ENCODE measurements at regions not wholly inside any gene's neighbourhood (a gene's known extent, or its start where the extent isn't known, plus 50 kb on each side); places are given as distances from the start of the nearest gene placed in this dataset.

DNA sequence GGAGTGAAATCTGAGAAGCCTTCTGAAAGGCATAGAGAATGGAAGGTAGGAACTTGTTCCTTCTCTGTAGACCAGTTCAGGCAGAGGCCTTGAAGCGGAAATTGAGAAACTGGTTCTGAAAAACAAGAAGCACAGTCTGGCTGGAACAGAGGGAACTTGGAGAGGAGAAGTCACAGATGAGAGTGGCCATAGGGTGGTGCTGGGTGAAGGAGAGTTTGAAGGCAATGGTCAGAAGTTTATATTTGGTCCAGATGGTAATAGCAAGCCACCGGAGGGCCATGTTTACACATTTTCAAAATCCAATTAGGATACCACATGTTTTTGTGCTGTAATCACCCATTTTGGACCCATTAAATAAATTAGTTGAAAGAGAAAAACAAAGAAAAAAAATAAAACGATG lies 692.5 kb downstream of the INHBA start:
- Mint-ChIP-seq H3K4me3 (ENCODE audit: unreplicated experiment) (no peak overlapping the region), H3K27me3 (ENCODE audit: unreplicated experiment) (peaks cover 2% of the 10 kb centered on the region), H3K4me1 (ENCODE audit: unreplicated experiment) (peaks cover 7% of the 10 kb centered on the region), H3K36me3 (ENCODE audit: low read depth, unreplicated experiment) (no peaks in the 10 kb centered on the region), H3K9me3 (ENCODE audit: unreplicated experiment) (no peaks in the 10 kb centered on the region), H3K27ac (ENCODE audit: unreplicated experiment) (no peak overlapping the region)
- no peak for DNase-seq (ENCODE audit: low spot score)
- TF ChIP-seq, protein P1, sequence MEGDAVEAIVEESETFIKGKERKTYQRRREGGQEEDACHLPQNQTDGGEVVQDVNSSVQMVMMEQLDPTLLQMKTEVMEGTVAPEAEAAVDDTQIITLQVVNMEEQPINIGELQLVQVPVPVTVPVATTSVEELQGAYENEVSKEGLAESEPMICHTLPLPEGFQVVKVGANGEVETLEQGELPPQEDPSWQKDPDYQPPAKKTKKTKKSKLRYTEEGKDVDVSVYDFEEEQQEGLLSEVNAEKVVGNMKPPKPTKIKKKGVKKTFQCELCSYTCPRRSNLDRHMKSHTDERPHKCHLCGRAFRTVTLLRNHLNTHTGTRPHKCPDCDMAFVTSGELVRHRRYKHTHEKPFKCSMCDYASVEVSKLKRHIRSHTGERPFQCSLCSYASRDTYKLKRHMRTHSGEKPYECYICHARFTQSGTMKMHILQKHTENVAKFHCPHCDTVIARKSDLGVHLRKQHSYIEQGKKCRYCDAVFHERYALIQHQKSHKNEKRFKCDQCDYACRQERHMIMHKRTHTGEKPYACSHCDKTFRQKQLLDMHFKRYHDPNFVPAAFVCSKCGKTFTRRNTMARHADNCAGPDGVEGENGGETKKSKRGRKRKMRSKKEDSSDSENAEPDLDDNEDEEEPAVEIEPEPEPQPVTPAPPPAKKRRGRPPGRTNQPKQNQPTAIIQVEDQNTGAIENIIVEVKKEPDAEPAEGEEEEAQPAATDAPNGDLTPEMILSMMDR (IDR thresholded peaks at IDR 0.05; ENCODE audit: unreplicated experiment) = no peak

DNA sequence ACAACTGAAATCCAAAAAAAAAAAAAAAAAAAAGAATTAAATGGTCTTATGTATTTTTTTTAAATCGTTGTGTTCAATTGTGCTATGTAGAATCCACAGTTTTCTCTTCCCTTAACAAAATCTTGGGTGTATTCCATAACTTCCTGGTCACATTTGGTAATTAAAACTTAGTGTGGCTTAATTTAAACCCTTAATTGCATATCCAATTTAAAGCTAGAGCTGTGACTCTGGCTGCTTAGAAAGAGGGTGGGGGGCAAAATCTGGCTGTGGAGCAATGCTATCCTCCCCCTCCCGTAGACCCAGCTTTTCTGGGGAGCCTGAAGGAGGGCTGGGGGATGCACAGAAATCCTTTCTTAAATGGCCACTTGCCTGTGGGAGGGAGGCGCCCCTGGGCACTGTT lies 695.1 kb downstream of the INHBA start:
- no peak for DNase-seq (ENCODE audit: low spot score)
- Mint-ChIP-seq H3K4me3 (ENCODE audit: unreplicated experiment) (no peak overlapping the region), H3K36me3 (ENCODE audit: low read depth, unreplicated experiment) (no peaks in the 10 kb centered on the region), H3K27ac (ENCODE audit: unreplicated experiment) (no peak overlapping the region), H3K27me3 (ENCODE audit: unreplicated experiment) (peaks cover 2% of the 10 kb centered on the region), H3K4me1 (ENCODE audit: unreplicated experiment) (peaks cover 7% of the 10 kb centered on the region), H3K9me3 (ENCODE audit: unreplicated experiment) (no peaks in the 10 kb centered on the region)
- TF ChIP-seq, protein P1 (IDR thresholded peaks at IDR 0.05; ENCODE audit: unreplicated experiment) = no peak

DNA sequence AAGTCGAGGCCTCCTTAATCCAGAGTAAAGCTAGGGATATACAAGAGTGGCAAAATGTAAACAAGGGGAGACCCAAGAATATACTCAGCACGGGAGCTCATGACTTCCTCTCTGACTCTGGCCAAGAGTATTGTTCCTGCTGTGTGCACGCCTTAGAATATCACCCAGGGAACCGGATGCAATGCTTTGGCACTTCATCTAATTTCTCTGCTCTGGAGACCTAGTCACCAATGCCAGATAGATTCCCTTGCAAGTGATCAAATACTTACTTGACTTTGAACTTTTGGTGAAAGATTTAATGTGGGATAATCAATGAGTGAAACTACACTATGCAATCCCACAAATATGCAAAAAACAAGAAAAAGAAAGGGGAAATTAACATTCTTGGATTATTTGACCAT lies 695.5 kb downstream of the INHBA start:
- TF ChIP-seq, protein P1 (IDR thresholded peaks at IDR 0.05; ENCODE audit: unreplicated experiment) = no peak
- Mint-ChIP-seq H3K27ac (ENCODE audit: unreplicated experiment) (no peak overlapping the region), H3K4me1 (ENCODE audit: unreplicated experiment) (peaks cover 7% of the 10 kb centered on the region), H3K27me3 (ENCODE audit: unreplicated experiment) (peaks cover 2% of the 10 kb centered on the region), H3K36me3 (ENCODE audit: low read depth, unreplicated experiment) (no peaks in the 10 kb centered on the region), H3K4me3 (ENCODE audit: unreplicated experiment) (no peak overlapping the region), H3K9me3 (ENCODE audit: unreplicated experiment) (no peaks in the 10 kb centered on the region)
- DNase-seq (ENCODE audit: low spot score) = no peak

DNA sequence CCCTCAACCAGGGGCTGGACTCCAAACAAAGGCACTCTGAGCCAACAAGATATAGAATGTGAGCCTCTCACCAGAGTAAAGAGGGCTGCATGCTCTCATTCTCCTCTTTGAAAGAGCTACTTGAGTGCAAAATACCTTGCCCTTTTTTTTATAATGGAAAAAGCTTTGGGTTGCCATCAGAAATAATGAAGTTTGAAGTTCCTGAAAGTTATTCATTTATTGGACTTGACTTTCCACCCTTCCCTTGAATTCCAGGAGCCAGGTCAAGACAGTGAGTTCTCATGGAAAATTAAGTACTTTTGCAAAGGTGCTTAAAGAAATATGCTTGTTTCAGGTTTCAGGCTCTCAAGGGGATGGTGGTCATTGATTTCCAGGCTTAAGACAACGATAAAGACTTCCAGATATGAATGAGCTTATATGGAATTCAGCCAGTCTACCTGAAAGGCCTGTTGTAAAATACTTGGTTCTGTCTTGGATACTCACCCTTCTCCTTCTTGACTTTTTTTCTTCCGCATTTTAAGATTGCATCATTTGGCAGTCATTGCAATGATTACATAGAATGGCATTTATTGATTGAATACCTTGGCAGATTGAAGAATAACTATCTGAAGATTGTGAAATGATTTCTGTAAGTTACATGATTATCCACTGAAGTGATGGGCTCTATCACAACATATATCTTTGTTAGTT lies 696.4 kb downstream of the INHBA start:
- H3K4me1 Mint-ChIP-seq (ENCODE audit: unreplicated experiment) = peaks cover 7% of the 10 kb centered on the region
- TF ChIP-seq, protein P1 (IDR thresholded peaks at IDR 0.05; ENCODE audit: unreplicated experiment) = no peak
- H3K27ac Mint-ChIP-seq (ENCODE audit: unreplicated experiment) = no peak overlapping the region
- no peak overlapping the region for H3K4me3 Mint-ChIP-seq (ENCODE audit: unreplicated experiment)
- H3K27me3 Mint-ChIP-seq (ENCODE audit: unreplicated experiment) = peaks cover 2% of the 10 kb centered on the region
- H3K36me3 Mint-ChIP-seq (ENCODE audit: low read depth, unreplicated experiment) = no peaks in the 10 kb centered on the region
- no peak for DNase-seq (ENCODE audit: low spot score)
- H3K9me3 Mint-ChIP-seq (ENCODE audit: unreplicated experiment) = no peaks in the 10 kb centered on the region

DNA sequence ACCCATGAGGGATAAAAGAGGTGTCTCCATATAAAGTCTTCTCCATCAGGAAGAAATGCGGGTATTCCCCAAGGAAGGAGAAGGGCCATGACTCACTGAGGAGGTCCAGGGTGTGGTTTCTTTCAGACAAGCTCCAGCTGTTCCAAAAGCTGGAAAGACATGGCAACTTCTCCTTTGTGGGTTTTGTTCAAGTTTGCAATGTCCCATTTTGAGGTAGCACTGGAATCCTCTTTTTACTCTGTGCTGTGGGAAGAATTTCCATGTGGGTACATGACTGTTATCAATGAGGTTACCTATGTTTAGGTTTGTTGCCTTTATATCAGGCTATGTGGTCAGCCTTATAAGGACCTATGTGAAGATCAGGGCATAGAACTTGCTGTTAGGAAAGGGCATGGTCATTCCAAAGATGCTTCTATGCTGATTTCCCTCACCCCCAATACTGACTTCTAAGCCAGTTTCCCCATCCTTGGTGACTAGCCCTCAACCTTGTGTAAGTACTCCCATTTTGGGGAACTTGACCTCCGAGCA lies 697.5 kb downstream of the INHBA start:
- no peaks in the 10 kb centered on the region for H3K9me3 Mint-ChIP-seq (ENCODE audit: unreplicated experiment)
- H3K27me3 Mint-ChIP-seq (ENCODE audit: unreplicated experiment) = peaks cover 2% of the 10 kb centered on the region
- H3K36me3 Mint-ChIP-seq (ENCODE audit: low read depth, unreplicated experiment) = no peaks in the 10 kb centered on the region
- DNase-seq (ENCODE audit: low spot score) = no peak
- no peak overlapping the region for H3K4me3 Mint-ChIP-seq (ENCODE audit: unreplicated experiment)
- peaks cover 2% of the 10 kb centered on the region for H3K4me1 Mint-ChIP-seq (ENCODE audit: unreplicated experiment)
- TF ChIP-seq, protein P1 (IDR thresholded peaks at IDR 0.05; ENCODE audit: unreplicated experiment) = no peak
- no peak overlapping the region for H3K27ac Mint-ChIP-seq (ENCODE audit: unreplicated experiment)
